SK-N-SH treated with all-trans-retinoic acid at 6 μM for 48 hours (cell line): ENCODE measurements at regions not wholly inside any gene's neighbourhood (a gene's known extent, or its start where the extent isn't known, plus 50 kb on each side); places are given as distances from the start of the nearest gene placed in this dataset.

Source experiments
- ATAC-seq: fragments of 200-7000 bp; cut with Tn5 transposase; 3 replicates; pipeline ENCODE4 v1.9.1; 2020; ENCODE audit warnings: mild to moderate bottlenecking, moderate library complexity
- ARNTL ChIP-seq: fragments of 450-650 bp; formaldehyde crosslinking; IDR thresholded peaks from 2 replicates; pipeline ENCODE4 v1.5.0; 2020; ENCODE audit warnings: low read depth, mild to moderate bottlenecking, moderate library complexity, borderline replicate concordance
- BACH2 ChIP-seq: fragments of 250-450 bp; sonication (Bioruptor Pico); IDR thresholded peaks from 2 replicates; pipeline ENCODE4 v1.9.0; 2021; ENCODE audit warnings: mild to moderate bottlenecking, borderline replicate concordance
- CSDC2 ChIP-seq: fragments of 250-450 bp; sonication (Bioruptor Pico); IDR thresholded peaks from 2 replicates; pipeline ENCODE4 v1.5.0; 2020; ENCODE audit warnings: mild to moderate bottlenecking, moderate library complexity
- CSRNP3 ChIP-seq: fragments of 250-450 bp; sonication (Bioruptor Pico); IDR thresholded peaks from 2 replicates; pipeline ENCODE4 v1.5.1; 2021; ENCODE audit warnings: mild to moderate bottlenecking, moderate library complexity
- ESRRG ChIP-seq: fragments of 250-450 bp; sonication (Bioruptor Pico); IDR thresholded peaks from 2 replicates; pipeline ENCODE4 v1.6.1; 2021; ENCODE audit warnings: mild to moderate bottlenecking
- GLIS3 ChIP-seq: fragments of 250-450 bp; sonication (Bioruptor Pico); IDR thresholded peaks from 2 replicates; pipeline ENCODE4 v1.5.0; 2020; ENCODE audit warnings: mild to moderate bottlenecking, moderate library complexity
- ISL1 ChIP-seq: fragments of 250-450 bp; sonication (Bioruptor Pico); IDR thresholded peaks from 2 replicates; pipeline ENCODE4 v2.1.2; 2022; ENCODE audit warnings: mild to moderate bottlenecking, moderate library complexity
- OSR1 ChIP-seq: fragments of 250-450 bp; sonication (Bioruptor Pico); IDR thresholded peaks from 2 replicates; pipeline ENCODE4 v1.8.0; 2022; ENCODE audit warnings: moderate library complexity, mild to moderate bottlenecking, inconsistent platforms
- PATZ1 ChIP-seq: fragments of 250-450 bp; sonication (Bioruptor Pico); IDR thresholded peaks from 2 replicates; pipeline ENCODE4 v1.8.0; 2020; ENCODE audit warnings: mild to moderate bottlenecking, moderate library complexity, borderline replicate concordance
- POU6F1 ChIP-seq: fragments of 250-450 bp; sonication (Bioruptor Pico); IDR thresholded peaks from 2 replicates; pipeline ENCODE4 v1.8.0; 2021; ENCODE audit warnings: low read depth, mild to moderate bottlenecking, moderate library complexity, borderline replicate concordance
- PPARA ChIP-seq: fragments of 250-450 bp; sonication (Bioruptor Pico); IDR thresholded peaks from 2 replicates; pipeline ENCODE4 v1.5.0; 2020; ENCODE audit warnings: mild to moderate bottlenecking, borderline replicate concordance
- RARB ChIP-seq: fragments of 250-450 bp; sonication (Bioruptor Pico); IDR thresholded peaks from 2 replicates; pipeline ENCODE4 v1.8.0; 2021; ENCODE audit warnings: mild to moderate bottlenecking, moderate library complexity
- SNAI2 ChIP-seq: fragments of 250-450 bp; sonication (Bioruptor Pico); IDR thresholded peaks from 2 replicates; pipeline ENCODE4 v1.5.0; 2020; ENCODE audit warnings: mild to moderate bottlenecking, moderate library complexity
- TCF4 ChIP-seq: fragments of 250-450 bp; sonication (Bioruptor Pico); IDR thresholded peaks from 2 replicates; pipeline ENCODE4 v1.8.0; 2021; ENCODE audit warnings: mild to moderate bottlenecking, moderate library complexity, borderline replicate concordance
- TOX ChIP-seq: fragments of 250-450 bp; sonication (Bioruptor Pico); IDR thresholded peaks from 2 replicates; pipeline ENCODE4 v1.8.0; 2021; ENCODE audit warnings: mild to moderate bottlenecking, moderate library complexity, borderline replicate concordance
- TSHZ2 ChIP-seq: fragments of 250-450 bp; sonication (Bioruptor Pico); IDR thresholded peaks from 2 replicates; pipeline ENCODE4 v1.5.0; 2020; ENCODE audit warnings: mild to moderate bottlenecking, moderate library complexity
- ZC3H10 ChIP-seq: fragments of 250-450 bp; sonication (Bioruptor Pico); IDR thresholded peaks from 2 replicates; pipeline ENCODE4 v1.5.1; 2021; ENCODE audit warnings: mild to moderate bottlenecking, moderate library complexity
- ZFP3 ChIP-seq: fragments of 250-450 bp; sonication (Bioruptor Pico); IDR thresholded peaks from 2 replicates; pipeline ENCODE4 v1.5.0; 2020; ENCODE audit warnings: mild to moderate bottlenecking, moderate library complexity
- ZFP30 ChIP-seq: fragments of 450-650 bp; formaldehyde crosslinking; IDR thresholded peaks from 2 replicates; pipeline ENCODE4 v1.5.0; 2022; ENCODE audit warnings: mild to moderate bottlenecking, moderate library complexity
- ZNF565 ChIP-seq: fragments of 450-650 bp; formaldehyde crosslinking; conservative IDR thresholded peaks from 2 replicates; pipeline ENCODE4 v1.5.0; 2020; ENCODE audit warnings: low read depth, mild to moderate bottlenecking, moderate library complexity
- ZNF70 ChIP-seq: fragments of 450-650 bp; formaldehyde crosslinking; IDR thresholded peaks from 2 replicates; pipeline ENCODE4 v1.5.0; 2020; ENCODE audit warnings: mild to moderate bottlenecking, moderate library complexity

- ATAC-seq, result no peak; the same call in 2 of the 3 replicates
- TF ChIP-seq CSRNP3 (no peak), RARB (no peak), CSDC2 (no peak), ISL1 (CRISPR knock-in tag) (no peak)
Measured at GRCh38 chr18:22558945-22559385, 141.2 kb upstream of the CTAGE1 start.

GRCh38 chr18:22559414-22560274 is 141.9 kb upstream of the CTAGE1 start:
- TF ChIP-seq TCF4 (CRISPR knock-in tag) (no peak), ESRRG (no peak), ZNF70 (CRISPR knock-in tag) (no peak), CSDC2 (no peak), RARB (no peak), SNAI2 (no peak), ZFP30 (CRISPR knock-in tag) (no peak), ZNF565 (CRISPR knock-in tag) (no peak), PPARA (CRISPR knock-in tag) (no peak), ZC3H10 (CRISPR knock-in tag) (no peak), POU6F1 (no peak), PATZ1 (CRISPR knock-in tag) (no peak), BACH2 (CRISPR knock-in tag) (no peak), GLIS3 (CRISPR knock-in tag) (no peak), TOX (CRISPR knock-in tag) (no peak)
- ATAC-seq, result peak; percentile 81

GRCh38 chr18:22560275-22560610 is 142.5 kb upstream of the CTAGE1 start:
- ATAC-seq, result no peak
- TF ChIP-seq TCF4 (CRISPR knock-in tag) (no peak), ESRRG (no peak), OSR1 (CRISPR knock-in tag) (no peak), POU6F1 (no peak)

- ATAC-seq, result no peak
- TF ChIP-seq TOX (CRISPR knock-in tag) (no peak), RARB (no peak), TSHZ2 (CRISPR knock-in tag) (no peak), ISL1 (CRISPR knock-in tag) (no peak), TCF4 (CRISPR knock-in tag) (no peak), CSDC2 (no peak), PATZ1 (CRISPR knock-in tag) (no peak), ESRRG (no peak), ZNF565 (CRISPR knock-in tag) (no peak), POU6F1 (no peak), ZFP30 (CRISPR knock-in tag) (no peak), ARNTL (CRISPR knock-in tag) (no peak), SNAI2 (no peak), ZFP3 (no peak)
- TF ChIP-seq, all 23 proteins: peak for 0
Measured at GRCh38 chr18:22560797-22561196, 143.1 kb upstream of the CTAGE1 start.
